Lower leg skin (tissue), 4 donors: ENCODE measurements at regions not wholly inside any gene's neighbourhood (a gene's known extent, or its start where the extent isn't known, plus 50 kb on each side); places are given as distances from the start of the nearest gene placed in this dataset.

Experiments used
- DNase-seq, 2 donors: peaks; one replicate each; pipeline ENCODE4 v3.0.0-alpha.2; 2019; ENCODE audit warnings: low spot score in 2 of 2
- H3K4me3 ChIP-seq: fragments of 200-600 bp; sonication (generic); 2 replicates; pipeline ENCODE4 v1.5.1; 2017; ENCODE audit warnings: mild to moderate bottlenecking, low read depth; ENCODE audit not compliant: poor library complexity, severe bottlenecking
- POLR2A ChIP-seq, 2 donors: fragments of 450-650 bp; IDR thresholded peaks; one replicate each; pipeline ENCODE4 v1.6.1; 2016 to 2017; ENCODE audit warnings: antibody characterized with exemption in 2 of 2, mild to moderate bottlenecking in 1 of 2, moderate library complexity in 1 of 2
- WGBS, 2 donors: methylation state at CpG; one replicate each; pipeline ENCODE4 v1.1.5; 2018; 5-methylcytosine and 5-hydroxymethylcytosine counted together
- intact Hi-C: fragments of 100-400 bp; cut with DNase I; formaldehyde crosslinking; loops from one replicate; pipeline ENCODE4 v1.15.0; 2023; ENCODE audit warnings: low total_unique reads
- TF ChIP-seq, protein P1 (sequence below), 3 donors: fragments of 450-650 bp; IDR thresholded peaks; one replicate each; pipeline ENCODE4 v1.5.1; 2016; ENCODE audit warnings: antibody characterized with exemption in 3 of 3, mild to moderate bottlenecking in 3 of 3, moderate library complexity in 2 of 3

DNA sequence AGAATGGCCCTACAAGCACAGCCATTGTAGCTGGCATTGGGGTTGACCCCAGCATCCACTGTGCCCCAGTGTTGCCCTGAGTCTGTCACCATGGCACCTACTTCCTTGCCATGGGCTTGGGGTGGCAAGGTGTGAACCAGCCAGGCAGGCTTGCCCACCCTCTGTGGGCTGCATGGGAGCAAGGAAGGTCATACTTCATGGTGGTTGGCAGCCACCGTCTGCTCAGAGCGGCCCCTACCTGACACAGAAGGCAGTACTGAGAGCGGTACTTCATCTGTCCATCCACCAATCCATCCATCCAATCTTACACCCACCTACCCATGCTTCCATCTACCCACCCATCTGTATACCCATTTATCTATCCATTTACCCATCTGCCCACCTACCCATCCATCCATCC lies 160.1 kb downstream of the KIF26A start:
- intact Hi-C loops, result no loop called here
- no peak for DNase-seq
- 92 to 97% methylated on average over 3 of the region's 3 CpGs for WGBS, 2 donors
- H3K4me3 ChIP-seq, result no peak overlapping the region
- no peak for TF ChIP-seq POLR2A (IDR thresholded peaks at IDR 0.05)
- TF ChIP-seq, protein P1, sequence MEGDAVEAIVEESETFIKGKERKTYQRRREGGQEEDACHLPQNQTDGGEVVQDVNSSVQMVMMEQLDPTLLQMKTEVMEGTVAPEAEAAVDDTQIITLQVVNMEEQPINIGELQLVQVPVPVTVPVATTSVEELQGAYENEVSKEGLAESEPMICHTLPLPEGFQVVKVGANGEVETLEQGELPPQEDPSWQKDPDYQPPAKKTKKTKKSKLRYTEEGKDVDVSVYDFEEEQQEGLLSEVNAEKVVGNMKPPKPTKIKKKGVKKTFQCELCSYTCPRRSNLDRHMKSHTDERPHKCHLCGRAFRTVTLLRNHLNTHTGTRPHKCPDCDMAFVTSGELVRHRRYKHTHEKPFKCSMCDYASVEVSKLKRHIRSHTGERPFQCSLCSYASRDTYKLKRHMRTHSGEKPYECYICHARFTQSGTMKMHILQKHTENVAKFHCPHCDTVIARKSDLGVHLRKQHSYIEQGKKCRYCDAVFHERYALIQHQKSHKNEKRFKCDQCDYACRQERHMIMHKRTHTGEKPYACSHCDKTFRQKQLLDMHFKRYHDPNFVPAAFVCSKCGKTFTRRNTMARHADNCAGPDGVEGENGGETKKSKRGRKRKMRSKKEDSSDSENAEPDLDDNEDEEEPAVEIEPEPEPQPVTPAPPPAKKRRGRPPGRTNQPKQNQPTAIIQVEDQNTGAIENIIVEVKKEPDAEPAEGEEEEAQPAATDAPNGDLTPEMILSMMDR (IDR thresholded peaks at IDR 0.05), result no peak

DNA sequence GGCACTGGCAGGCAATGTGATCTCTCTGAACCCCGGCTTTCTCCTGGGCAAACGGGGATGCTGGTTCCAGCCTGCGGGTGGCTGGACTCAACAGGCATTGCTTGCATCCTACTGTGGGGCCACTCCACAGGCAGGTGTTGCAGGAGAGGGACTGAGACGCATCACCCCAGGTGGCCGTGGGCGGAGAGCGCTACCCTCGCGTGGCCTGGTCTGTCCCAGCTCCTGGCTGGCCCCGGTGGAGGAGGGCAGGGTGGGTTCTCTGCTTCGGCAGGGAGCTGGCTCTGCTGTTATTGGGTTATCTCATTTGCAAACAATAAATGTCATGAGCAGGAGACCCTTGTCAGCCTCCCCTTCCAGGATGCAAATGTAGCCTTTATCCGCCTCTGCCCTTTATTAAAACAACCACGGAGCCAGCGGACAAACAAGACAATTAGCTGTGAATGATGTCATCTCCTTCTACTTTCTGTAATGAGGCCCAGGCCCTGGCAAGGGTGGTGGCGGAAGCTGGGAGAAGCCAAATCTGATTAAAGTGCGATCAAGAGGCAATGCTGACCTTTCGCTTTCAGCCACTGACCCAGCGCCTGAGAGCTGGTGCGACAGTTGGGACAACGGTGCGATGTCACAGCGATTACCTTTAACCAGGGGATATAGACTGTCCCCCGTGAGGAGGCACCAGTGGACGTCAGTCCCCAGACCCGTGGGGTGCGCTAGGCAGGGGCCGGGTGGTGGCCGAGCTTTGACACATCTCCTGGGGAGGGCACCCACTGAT lies 161.8 kb downstream of the KIF26A start:
- 64 to 70% methylated on average over 27 to 28 of the region's 28 CpGs for WGBS, 2 donors
- no peak for DNase-seq
- intact Hi-C loops, result no loop called here
- no peak overlapping the region for H3K4me3 ChIP-seq
- no peak for TF ChIP-seq POLR2A (IDR thresholded peaks at IDR 0.05)
- TF ChIP-seq, protein P1 (IDR thresholded peaks at IDR 0.05), result no peak

DNA sequence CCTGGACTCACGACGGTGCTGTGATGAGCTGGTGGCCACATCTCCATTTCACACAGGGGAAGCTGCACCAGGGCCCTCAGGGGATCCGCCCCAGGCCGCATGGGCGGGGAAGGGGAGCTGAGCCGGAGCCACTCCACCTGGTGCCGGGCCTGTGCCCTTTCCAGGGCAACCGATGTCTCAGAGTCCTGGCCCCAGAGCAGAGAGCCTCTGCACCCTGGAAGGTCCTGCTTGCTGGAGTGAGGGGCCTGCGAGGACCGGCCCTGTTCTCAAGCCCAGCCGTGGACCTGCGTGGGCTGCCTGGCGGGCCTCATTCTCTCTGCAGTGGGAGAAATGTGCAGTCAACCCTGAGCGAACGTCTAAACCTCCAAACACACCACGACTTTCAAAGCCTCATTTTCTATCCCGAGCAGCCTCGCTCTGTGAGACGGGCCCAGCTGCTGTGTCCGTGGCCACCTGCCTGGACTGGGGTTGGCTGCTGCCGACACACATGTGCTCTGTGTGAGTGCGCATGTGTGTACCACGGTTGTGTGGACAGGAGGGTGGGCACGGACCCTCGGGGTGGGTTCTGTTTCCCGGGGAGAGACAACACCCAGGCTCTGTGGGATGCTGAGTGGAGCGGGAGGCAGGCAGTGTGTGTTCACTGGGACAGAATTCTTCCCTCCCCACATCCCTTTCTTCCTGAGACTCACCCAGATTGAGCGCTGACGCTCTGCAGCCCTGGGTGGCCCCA lies 163.5 kb downstream of the KIF26A start:
- DNase-seq, result no peak
- TF ChIP-seq, protein P1 (IDR thresholded peaks at IDR 0.05), result no peak
- no peak for TF ChIP-seq POLR2A (IDR thresholded peaks at IDR 0.05)
- WGBS, 2 donors, result 77 to 86% methylated on average over 29 of the region's 29 CpGs
- no peak overlapping the region for H3K4me3 ChIP-seq
- intact Hi-C loops, result no loop called here

- 73 to 83% methylated on average over 13 to 16 of the region's 16 CpGs for WGBS, 2 donors
- no peak for DNase-seq
- intact Hi-C loops, result no loop called here
- H3K4me3 ChIP-seq, result no peak overlapping the region
- TF ChIP-seq POLR2A (IDR thresholded peaks at IDR 0.05), result no peak
- TF ChIP-seq, protein P1 (IDR thresholded peaks at IDR 0.05), result no peak
Measured at GRCh38 chr14:104302794-104303405, 164.5 kb downstream of the KIF26A start.

DNA sequence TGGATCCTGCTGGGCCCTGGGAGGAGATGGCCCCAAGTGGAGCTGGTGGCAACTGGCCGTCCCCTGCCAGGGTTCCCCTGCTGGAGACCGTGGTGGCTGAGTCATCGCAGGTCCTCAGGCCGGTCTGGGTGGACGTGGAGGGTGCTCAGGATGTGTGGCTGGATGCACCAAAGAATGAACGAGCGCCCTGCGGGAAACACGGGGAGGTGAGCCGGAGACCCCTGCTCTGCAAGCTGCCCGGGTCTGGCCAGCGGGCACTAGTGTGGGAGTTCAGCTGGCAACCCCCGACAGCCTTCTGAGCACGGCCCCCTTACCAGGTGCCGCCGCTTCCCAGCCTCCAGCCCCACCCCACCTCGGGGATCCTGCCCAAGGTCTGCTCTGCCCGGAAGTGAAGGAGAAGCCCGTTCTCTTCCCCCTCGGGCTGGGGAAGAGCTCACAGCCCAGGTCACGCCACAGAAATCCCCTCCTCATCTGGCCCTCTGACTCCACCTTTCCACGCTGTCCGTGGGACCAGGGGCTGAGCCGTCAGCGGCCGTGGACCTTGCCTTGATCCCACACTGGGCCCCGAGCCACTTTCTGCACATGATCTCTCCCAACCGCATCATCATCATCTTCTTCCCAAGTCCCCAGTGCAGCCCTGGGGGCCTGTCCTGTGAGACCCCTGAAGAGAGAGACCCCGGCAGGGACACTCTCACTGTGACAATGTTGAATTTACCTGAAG lies 165.5 kb downstream of the KIF26A start:
- H3K4me3 ChIP-seq, result no peak overlapping the region
- 73 to 76% methylated on average over 23 to 26 of the region's 29 CpGs for WGBS, 2 donors
- no peak for DNase-seq
- intact Hi-C loops, result no loop called here
- TF ChIP-seq, protein P1 (IDR thresholded peaks at IDR 0.05), result no peak
- no peak for TF ChIP-seq POLR2A (IDR thresholded peaks at IDR 0.05)
